HL-60 (cell line): ENCODE measurements at regions not wholly inside any gene's neighbourhood (a gene's known extent, or its start where the extent isn't known, plus 50 kb on each side); places are given as distances from the start of the nearest gene placed in this dataset.

Experiments
- DNase-seq, 2 experiments: peaks; one replicate each; pipeline ENCODE4 v3.0.0-alpha.2; 2010 to 2020; ENCODE audit warnings: low read depth in 1 of 2, low spot score in 1 of 2
- H3K27ac ChIP-seq: fragments of 250-450 bp; sonication (Bioruptor Pico); replicated peaks from 2 replicates; pipeline ENCODE4 v1.5.1; 2020; ENCODE audit warnings: mild to moderate bottlenecking, moderate library complexity
- H3K27me3 ChIP-seq: fragments of 250-450 bp; sonication (Bioruptor Pico); 2 replicates; pipeline ENCODE4 v1.5.1; 2021; ENCODE audit warnings: mild to moderate bottlenecking, moderate library complexity; ENCODE audit not compliant: insufficient read depth, poor library complexity, severe bottlenecking
- H3K4me3 ChIP-seq: replicated peaks from 2 replicates; pipeline ENCODE4 v1.5.1; 2011; ENCODE audit warnings: mild to moderate bottlenecking, control low read depth, low read length; ENCODE audit not compliant: insufficient read depth
- CTCF ChIP-seq: IDR thresholded peaks from one replicate; pipeline ENCODE4 v1.5.1; 2011; ENCODE audit warnings: low read length, control low read depth, inconsistent platforms; ENCODE audit not compliant: insufficient read depth
- GABPA ChIP-seq: IDR thresholded peaks from 2 replicates; pipeline ENCODE4 v1.6.1; 2012; ENCODE audit warnings: low read depth
- POLR2AphosphoS5 ChIP-seq: IDR thresholded peaks from 2 replicates; pipeline ENCODE4 v1.6.1; 2012; ENCODE audit warnings: low read depth
- REST ChIP-seq: IDR thresholded peaks from 2 replicates; pipeline ENCODE4 v1.6.1; 2012; ENCODE audit warnings: low read depth; ENCODE audit not compliant: insufficient replicate concordance
- SPI1 ChIP-seq: IDR thresholded peaks from 2 replicates; pipeline ENCODE4 v1.6.1; 2012; ENCODE audit warnings: low read depth, mild to moderate bottlenecking, borderline replicate concordance

DNA sequence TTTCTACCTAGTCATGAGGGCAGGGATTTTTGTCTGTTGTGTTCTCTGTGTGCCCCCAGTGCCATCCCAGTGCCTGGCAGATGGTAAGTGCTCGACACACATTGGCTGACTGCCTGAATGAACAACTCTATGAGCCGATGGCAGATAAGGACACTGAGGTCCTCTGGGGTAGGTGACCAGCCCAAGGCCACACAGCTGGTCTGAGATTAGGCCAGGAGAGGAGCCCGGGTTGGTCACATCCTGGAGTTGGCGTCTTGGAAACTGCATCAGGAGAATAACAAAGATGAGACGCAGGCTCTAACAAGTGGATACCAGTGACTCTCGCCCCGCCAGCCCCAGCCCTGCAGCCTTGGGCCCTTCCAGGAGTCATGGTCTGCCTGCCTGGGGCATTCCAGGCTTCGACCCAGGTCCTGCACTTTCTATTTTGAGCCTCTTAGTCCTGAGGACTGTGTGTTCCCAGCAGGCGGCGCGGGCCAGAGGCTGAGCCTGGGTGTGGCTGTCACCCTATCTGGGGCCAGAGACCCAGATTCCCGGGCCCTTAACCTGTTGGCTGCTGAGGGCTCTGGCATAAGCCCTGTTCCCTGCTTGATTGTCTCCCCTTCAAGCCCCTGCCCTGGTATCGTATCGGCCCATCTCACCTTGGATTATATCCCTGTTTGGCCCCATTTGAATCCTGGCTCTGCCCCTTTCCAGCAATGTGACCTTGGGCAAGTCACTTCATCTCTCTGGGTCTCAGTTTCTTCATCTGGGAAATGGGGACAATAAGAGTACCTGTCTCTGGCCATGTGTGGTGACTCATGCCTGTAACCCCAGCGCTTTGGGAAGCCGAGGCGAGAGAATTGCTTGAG, 88.3 kb downstream of the CEBPB start:
- no peak for DNase-seq

DNA sequence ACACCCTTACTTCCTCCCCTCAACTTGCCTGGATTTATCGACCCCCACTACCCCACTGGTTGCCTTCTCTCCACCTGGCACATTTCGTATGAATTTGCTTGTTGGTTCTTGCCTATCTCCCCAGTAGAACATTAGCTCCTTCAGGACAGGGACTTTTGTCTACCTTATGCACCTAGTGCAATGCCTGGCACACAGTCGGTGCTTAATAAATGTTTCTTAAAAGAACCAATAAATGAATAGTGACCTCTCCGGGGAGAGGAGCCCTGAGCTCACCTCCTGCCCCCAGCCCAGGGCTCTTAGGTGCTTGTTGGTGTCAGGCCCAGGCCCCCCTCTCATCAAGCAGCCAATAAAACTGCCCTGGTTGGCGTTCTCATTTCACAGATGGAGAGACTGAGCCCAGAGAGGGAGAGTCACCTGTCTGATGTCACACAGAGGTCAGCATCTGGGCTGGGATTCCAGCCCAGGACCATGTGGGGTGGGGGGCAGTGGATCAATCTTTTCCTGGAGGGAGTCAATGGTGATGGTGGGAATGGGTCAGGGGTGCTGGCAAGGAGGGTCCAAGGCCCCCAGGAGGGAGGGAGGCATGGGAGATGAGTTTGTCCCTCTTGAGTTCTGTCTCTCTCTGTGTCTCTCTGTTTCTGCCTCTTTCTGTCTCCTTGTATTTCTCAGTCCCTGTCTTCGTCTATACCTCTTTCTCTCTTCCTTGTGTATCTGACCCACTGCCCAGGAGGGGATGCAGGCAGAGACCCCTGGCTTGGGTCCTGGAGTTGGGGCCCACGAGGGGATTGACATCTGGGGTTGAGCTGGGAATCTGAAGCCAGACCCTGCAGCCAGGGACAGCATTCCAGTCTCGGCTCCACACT, 89.6 kb downstream of the CEBPB start:
- Histone ChIP-seq H3K27ac (no peak overlapping the region), H3K27me3 (no peaks in the 10 kb centered on the region), H3K4me3 (no peak overlapping the region)
- no peak for TF ChIP-seq GABPA
- no peak for TF ChIP-seq REST
- TF ChIP-seq CTCF, result no peak
- no peak for TF ChIP-seq POLR2AphosphoS5
- TF ChIP-seq SPI1, result no peak
- DNase-seq, result no peak

More for the DNA sequence above, 88.3 kb downstream of the CEBPB start:
- Histone ChIP-seq H3K4me3 (no peak overlapping the region), H3K27me3 (no peaks in the 10 kb centered on the region), H3K27ac (no peak overlapping the region)
- TF ChIP-seq SPI1 (no peak), GABPA (no peak), CTCF (no peak), REST (no peak), POLR2AphosphoS5 (no peak)

DNA sequence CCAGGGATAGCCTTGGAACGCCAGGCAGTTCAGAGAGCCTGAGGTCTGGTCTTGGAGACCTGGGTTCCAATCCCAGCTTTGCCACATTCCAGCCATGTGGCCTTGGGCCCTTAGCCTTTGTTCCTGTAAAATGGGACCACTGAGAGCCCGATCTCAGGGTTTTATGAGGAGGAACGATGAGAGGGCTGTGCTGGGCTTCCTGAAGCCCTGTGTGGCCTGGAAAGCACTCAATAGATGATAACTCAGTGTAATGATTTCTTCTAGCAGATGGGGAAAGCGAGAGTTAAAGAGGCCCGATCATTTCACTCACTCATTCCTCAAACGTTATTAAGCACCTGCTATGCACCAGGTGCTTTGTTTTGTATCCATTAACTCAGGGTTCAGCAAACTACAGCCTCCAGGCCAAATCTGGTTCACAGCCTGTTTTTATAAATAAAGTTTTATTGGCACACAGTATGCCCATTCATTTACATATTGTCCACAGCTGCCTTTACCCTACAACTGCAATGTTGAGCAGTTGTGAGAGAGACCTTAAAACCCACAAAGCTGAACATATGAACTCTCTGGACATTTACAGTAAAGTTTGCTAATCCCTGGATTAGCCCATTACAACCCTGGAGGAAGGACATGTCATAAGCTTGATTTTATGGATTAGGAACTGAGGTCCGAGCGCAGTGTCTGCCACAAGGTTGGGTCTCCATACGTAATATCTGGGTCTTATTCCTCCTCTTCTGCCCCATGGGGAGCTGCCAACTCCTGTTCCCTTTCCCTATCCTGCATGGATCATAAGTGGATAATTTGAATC, 90.4 kb downstream of the CEBPB start:
- DNase-seq, result no peak
- H3K4me3 ChIP-seq, result no peak overlapping the region
- H3K27ac ChIP-seq, result no peak overlapping the region
- no peaks in the 10 kb centered on the region for H3K27me3 ChIP-seq
- no peak for TF ChIP-seq POLR2AphosphoS5
- TF ChIP-seq CTCF, result no peak
- no peak for TF ChIP-seq REST
- no peak for TF ChIP-seq SPI1
- TF ChIP-seq GABPA, result no peak
